ENCODE measurements at regions not wholly inside any gene's neighbourhood (a gene's known extent, or its start where the extent isn't known, plus 50 kb on each side); places are given as distances from the start of the nearest gene placed in this dataset.

- TF ChIP-seq, protein P1, sequence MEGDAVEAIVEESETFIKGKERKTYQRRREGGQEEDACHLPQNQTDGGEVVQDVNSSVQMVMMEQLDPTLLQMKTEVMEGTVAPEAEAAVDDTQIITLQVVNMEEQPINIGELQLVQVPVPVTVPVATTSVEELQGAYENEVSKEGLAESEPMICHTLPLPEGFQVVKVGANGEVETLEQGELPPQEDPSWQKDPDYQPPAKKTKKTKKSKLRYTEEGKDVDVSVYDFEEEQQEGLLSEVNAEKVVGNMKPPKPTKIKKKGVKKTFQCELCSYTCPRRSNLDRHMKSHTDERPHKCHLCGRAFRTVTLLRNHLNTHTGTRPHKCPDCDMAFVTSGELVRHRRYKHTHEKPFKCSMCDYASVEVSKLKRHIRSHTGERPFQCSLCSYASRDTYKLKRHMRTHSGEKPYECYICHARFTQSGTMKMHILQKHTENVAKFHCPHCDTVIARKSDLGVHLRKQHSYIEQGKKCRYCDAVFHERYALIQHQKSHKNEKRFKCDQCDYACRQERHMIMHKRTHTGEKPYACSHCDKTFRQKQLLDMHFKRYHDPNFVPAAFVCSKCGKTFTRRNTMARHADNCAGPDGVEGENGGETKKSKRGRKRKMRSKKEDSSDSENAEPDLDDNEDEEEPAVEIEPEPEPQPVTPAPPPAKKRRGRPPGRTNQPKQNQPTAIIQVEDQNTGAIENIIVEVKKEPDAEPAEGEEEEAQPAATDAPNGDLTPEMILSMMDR (IDR thresholded peaks at IDR 0.05; ENCODE audit: low read length) = no peak
- no peak for TF ChIP-seq EZH2 (IDR thresholded peaks at IDR 0.05; ENCODE audit: borderline replicate concordance, low read length)
Measured at GRCh38 chr10:110426294-110427181, 71.2 kb upstream of the DUSP5 start.

Measured in OCI-LY1 (cell line).